Stimulated activated CD8-positive, alpha-beta memory T cell treated with anti-CD3 and anti-CD28 coated beads, Interleukin-2, amount 100 ng/mL, for 1 hour (primary cell): ENCODE measurements at regions not wholly inside any gene's neighbourhood (a gene's known extent, or its start where the extent isn't known, plus 50 kb on each side); places are given as distances from the start of the nearest gene placed in this dataset.

ENCODE experiments used
- DNase-seq, 2 donors: peaks; one replicate each; pipeline ENCODE4 v3.0.0-alpha.2; 2020; ENCODE audit warnings: low read depth in 2 of 2

DNA sequence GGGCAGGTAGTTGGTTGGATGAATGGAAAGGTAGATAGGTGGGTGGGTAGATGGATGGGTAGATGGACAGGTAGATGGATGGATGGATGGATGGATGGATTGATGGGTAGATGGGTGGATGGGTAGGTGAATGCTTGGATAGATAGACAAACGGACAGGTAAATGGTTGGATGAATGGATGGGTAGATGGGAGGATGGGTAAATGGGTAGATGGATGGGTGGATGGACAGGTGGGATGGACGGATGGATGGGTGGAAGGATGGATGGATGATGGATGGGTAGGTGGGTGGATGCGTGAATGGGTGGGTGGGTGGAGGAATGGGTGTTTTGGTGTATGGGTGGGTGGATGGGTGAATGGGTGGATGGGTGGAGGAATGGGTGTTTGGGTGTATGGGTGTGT is 50.1 kb upstream of the ASAP2 start:
- no peak for DNase-seq

DNA sequence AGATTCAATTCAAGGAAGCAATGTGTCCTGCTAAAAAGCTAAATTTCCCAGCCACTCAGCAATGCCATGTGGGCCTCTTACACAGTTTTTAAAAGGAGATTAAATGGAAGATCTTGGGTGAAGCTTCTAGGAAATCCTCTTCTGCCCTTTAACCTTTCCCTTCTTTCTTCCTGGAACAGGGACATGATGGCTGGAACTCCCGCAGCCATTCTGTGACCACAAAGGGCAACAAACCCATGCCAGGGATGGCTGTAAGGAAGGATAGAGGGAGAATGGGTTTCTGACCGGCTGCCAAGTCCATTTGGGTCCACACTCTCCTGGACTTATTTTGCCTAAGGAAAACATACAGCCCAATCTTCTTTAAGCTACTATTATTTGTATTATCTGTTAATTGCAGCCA is 52.6 kb upstream of the ASAP2 start:
- no peak for DNase-seq

- no peak for DNase-seq
Observed at GRCh38 chr2:9153643-9153980, 53.0 kb upstream of the ASAP2 start.

DNA sequence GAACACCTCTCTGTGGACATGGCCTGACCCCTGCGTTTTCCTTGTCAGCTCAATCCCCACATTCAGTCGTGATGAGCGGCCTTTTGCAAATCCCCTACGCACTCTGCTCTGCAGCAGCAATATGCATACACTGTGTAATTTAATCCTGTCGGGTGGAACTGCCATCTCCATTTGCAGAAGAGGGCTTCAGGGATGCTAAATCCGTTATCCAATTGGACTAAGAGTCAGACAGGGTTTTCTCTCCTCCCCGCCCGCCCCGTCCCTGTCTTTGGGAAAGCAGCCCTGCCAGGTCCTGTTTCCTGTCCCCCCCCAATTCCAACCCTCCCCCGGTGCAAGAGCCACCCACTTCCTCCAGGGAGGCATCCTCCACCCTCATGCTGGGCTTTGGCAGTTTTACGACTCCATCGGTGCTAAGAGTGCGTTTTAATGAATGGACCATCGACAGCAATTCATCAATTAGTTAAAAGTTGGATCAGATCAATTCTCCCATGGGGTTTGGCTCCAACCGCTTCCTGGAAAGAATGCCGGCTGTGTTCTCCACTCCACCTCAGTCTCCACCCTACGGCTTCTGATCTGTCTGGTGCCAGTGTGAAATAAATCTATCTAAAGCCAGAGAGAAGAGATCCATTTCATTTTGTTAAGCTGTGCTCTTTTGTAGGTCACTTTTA is 53.5 kb upstream of the ASAP2 start:
- DNase-seq: no peak

DNA sequence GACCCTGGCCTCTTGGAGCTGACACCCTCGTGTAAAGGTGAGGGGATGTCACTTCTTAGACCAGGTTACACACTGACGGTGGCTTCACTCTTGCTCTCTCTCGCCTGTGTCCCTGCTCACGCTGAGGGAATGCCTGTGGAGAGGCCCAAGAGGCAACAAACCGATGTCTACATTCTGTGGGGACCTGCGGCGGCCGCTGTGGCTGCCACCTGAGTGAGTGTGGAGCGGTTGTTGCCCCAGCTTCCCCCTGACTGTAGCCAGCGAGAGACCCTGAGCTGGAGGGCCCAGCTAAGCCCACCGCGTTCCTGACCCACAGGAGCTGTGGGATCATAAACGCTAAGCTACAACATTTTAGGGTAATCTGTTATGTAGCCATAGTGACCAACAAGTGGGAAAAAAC is 55.7 kb upstream of the ASAP2 start:
- DNase-seq: no peak

DNA sequence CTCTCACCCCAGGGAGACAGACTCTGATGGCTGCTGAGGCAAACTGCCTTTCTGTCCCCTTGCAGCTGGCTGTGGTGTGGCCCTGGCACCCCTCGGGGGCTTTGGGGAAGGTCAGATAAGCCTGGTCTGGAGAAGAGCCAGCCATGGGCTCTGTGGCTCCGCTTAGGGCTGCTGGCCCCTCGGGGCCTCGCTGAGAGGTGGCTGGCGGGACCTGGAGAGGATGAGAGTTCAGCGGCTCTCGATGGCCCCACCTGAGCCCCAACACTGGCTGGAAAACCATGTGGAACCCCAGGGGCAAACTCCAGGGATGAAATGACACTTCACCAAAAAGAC is 56.1 kb upstream of the ASAP2 start:
- no peak for DNase-seq

DNA sequence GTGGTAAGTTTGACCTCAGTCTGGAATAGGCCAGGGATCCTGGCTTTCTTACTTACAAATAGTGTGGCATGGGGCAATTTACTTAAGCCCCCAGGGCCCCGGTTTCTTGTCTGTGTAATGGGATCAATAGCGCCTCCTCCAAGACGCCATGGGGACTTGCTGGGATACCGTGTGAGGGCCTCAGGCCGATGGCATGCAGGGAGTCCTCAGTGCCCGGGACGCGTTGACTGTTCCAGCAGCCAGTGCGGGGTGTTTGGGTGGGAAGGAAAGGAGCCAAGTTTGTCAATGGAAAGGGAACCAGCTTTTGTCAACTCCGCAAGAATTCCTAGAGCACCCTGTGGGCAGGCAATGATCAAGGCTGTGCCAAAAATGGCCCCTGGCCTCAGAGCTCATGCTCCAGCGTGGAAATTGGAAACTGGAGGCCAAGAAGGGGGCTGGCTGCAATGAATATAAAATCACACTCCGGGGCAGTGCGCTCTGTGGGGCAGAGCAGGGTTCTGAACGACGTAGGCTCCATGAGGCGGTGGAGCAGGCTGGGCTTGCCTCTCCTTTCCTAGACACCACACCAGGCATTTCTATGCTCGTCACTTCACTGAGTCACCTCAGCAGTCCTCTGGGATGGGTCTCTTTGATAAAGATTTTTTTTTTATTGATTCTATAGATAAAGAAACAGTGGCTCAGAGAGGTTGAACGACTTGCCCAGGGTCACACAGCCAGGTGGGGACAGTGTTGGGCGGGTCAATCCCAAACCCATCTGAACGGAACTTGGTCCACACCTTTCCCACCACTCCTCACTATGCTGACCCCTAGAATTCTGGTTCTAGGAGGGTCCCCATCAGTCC is 56.7 kb upstream of the ASAP2 start:
- no peak for DNase-seq

GRCh38 chr2:9149388-9149660 is 57.3 kb upstream of the ASAP2 start:
- no peak for DNase-seq

DNA sequence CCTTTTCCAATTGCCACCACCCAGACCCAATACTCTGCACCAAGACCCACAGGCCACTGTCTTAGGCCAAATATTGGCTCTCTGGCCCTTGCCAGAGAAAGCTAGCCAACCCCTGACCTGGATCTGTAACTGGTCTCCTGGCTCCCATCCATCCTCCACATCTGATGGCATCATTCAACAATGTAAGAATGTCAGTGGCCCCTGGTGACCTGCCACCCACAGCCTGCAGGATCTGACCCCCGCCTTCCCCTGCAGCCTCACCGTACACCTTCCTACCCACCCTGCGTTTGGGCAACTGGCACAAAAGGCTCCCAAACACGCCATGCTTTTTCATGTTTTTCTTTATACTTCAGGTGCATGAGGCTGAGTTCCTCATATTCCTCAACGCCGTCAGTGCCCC is 60.0 kb upstream of the ASAP2 start:
- no peak for DNase-seq

DNA sequence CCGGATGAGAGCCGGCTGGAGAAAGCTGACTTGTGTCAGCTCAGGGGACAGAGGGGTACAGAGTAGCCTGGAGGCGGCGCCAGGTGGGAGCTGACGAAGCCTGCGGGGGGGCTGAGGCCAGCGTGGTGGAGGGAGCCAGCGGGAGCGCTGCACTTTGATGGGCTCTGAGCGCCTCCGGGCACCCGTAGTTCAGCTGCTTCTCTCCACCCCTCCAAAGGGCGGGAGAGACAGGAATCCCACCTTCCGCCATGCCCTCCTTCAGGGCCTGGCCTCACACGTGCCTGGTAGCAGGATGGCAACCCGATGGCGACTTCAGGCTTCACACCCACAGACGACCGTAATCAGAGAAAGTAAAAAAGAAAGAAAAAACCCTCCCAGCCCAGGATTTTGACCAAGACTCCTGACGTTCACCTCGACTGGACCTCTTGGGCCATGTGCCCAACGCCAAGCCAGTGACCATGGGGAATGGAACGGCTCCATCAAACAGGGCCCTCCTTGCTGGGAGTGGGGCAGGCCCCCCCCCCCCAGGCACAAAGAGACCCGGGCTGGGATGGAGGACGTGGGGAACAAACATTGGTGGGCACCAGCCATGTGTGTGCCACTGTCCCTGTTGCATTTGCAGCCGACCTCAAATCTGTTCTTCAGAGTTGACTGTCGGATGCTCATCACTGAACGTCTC is 60.7 kb upstream of the ASAP2 start:
- no peak for DNase-seq

- no peak for DNase-seq
Observed at GRCh38 chr2:9145109-9145751, 61.4 kb upstream of the ASAP2 start.

DNA sequence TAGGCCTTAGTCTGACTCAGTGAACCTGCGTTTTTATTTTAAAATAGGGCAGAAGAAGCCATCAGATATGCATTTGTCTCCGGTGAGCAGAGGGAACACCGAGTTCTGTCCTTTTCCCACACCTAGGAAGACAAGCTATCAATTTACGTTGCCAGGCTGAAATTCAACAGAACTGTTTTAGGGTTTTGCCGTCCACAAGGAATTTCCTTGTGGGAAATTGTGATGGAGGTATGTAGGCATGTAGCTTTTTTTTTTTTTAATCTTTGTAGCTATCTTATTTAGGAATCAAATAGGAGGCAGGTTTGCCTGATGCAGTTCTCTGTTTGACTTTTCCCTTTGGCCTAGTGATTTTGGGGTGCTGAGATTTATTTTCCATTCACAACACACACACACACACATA is 62.0 kb upstream of the ASAP2 start:
- DNase-seq: no peak

GRCh38 chr2:9144046-9144445 is 62.6 kb upstream of the ASAP2 start:
- DNase-seq: no peak

GRCh38 chr2:9143264-9143815 is 63.3 kb upstream of the ASAP2 start:
- DNase-seq: no peak

DNA sequence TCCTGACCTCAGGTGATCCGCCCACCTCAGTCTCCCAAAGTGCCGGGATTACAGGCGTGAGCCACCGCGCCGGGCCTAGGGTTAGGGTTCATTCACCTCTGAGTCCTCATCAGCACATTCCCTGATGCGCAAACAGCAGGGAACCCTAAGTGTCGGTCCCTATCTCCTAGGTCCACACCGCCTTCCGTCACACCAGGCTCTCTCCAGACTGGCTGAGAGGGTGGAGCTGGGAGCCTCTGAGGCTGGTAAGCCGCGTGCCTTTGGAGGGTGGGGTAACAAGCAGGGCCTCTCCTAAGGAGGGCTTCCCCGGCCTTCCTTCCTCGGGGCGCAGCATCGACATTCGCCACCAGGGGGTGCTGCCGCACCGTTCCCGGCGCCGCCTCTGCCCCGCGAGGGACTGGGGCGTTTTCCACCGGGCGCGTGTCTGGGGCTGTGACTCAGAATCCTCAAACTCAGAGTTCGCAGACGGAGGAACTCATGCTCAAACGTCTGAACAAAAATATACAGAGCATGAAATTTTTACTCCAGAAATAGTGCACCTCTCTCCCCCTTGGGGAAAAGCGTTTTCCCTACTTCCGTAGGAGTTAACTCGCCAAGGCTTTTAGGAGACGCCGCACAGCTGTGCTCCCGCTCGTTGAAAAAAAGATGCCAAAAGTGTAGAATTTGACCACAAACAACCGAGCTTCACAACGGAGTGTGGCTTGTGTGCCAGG is 63.9 kb upstream of the ASAP2 start:
- peak; percentile 60 to 63 for DNase-seq

- DNase-seq: no peak
Observed at GRCh38 chr2:9141706-9142460, 64.7 kb upstream of the ASAP2 start.

- DNase-seq: no peak
Observed at GRCh38 chr2:9141091-9141667, 65.4 kb upstream of the ASAP2 start.

DNA sequence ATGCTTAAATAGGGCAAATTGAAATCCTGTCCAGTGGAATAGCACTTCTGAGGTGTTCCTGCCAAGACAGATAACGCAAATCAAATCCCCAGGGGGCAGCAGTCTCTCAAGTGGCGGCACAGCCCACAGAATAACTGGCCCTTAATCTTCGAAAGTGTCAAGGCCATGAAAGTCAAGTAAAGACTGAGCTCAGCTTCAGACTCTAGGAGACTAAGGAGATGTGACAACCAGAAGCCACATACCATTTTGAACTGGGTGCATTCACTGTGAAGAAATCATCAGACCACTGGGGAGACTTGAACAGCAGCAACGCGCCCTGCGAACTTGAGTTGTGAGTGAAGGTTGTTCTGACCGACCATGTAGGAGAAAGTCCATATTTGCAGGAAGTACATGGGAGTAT is 66.0 kb upstream of the ASAP2 start:
- DNase-seq: no peak

DNA sequence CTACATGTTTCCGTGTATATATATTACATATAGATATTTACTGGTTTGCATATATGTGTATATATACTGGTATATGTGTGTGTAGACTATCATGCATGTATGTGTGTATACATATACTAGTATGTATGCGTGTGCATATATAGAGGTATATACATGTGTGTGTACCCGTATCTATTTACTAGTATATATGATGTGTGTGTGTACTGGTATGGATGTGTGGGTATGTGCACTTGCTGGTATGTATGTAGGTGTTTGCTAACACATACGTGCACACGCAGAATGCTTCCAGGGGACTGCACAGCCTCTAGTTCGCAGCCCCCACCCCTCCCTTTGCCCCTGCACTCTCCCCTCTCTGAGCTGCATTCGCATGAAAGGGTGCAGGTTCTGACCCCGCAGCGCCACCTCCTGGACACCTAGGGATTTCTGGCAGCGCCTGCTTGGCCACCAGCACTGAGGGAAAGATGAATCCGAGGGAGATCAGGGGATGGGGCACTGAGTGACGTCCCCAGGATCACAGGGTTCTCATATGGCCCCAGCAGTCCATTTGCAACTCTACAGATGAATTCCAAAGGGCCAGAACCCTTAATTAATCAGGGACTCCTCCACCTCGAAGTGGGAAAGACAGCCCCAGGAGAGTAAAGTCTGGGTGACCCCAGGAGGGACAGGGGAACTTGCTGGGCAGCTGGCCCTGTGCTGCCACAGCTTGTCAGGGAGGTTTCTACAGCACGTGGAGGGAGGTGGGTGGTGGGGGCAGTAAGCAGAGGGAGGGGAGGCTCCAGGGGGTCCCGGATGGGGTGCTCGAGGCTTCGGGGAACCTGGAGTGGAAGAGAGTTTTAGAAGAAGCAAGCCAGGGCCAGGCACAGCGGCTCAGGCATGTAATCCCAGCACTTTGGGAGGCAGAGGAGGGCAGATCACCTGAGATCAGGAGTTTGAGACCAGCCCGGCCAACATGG is 66.8 kb upstream of the ASAP2 start:
- DNase-seq: peak; percentile 4 to 35
